ENCODE measurements at regions not wholly inside any gene's neighbourhood (a gene's known extent, or its start where the extent isn't known, plus 50 kb on each side); places are given as distances from the start of the nearest gene placed in this dataset.

GRCh38 chr4:123043793-123044425, 121.5 kb upstream of the NUDT6 start:
- no peak for DNase-seq (ENCODE audit: insufficient read length, low spot score)
- FAIRE-seq: no peak
- no peak for TF ChIP-seq CTCF (IDR thresholded peaks at IDR 0.05; ENCODE audit: insufficient read depth, missing control alignments)

GRCh38 chr4:123046096-123046495, 123.7 kb upstream of the NUDT6 start:
- DNase-seq (ENCODE audit: insufficient read length, low spot score): no peak
- no peak for TF ChIP-seq CTCF (IDR thresholded peaks at IDR 0.05; ENCODE audit: insufficient read depth, missing control alignments)
- no peak for FAIRE-seq

- FAIRE-seq (peak; percentile 6), DNase-seq (ENCODE audit: insufficient read length, low spot score) (no peak)
- no peak for TF ChIP-seq CTCF (IDR thresholded peaks at IDR 0.05; ENCODE audit: insufficient read depth, missing control alignments)
Observed at GRCh38 chr4:123050018-123050417, 127.6 kb upstream of the NUDT6 start.

- DNase-seq (ENCODE audit: insufficient read length, low spot score): no peak
- TF ChIP-seq CTCF (IDR thresholded peaks at IDR 0.05; ENCODE audit: insufficient read depth, missing control alignments): no peak
- no peak for FAIRE-seq
Observed at GRCh38 chr4:123052007-123052406, 129.6 kb upstream of the NUDT6 start.

GRCh38 chr4:123055943-123056342, 133.5 kb upstream of the NUDT6 start:
- no peak for DNase-seq (ENCODE audit: insufficient read length, low spot score)
- no peak for FAIRE-seq

GRCh38 chr4:123060039-123060770, 137.8 kb upstream of the NUDT6 start:
- DNase-seq (ENCODE audit: insufficient read length, low spot score): no peak
- no peak for TF ChIP-seq CTCF (IDR thresholded peaks at IDR 0.05; ENCODE audit: insufficient read depth, missing control alignments)
- FAIRE-seq: no peak

More at GRCh38 chr4:123055943-123056342, 133.5 kb upstream of the NUDT6 start:
- TF ChIP-seq CTCF (IDR thresholded peaks at IDR 0.05; ENCODE audit: insufficient read depth, missing control alignments): no peak

GRCh38 chr4:123064390-123064789, 142.0 kb upstream of the NUDT6 start:
- TF ChIP-seq CTCF (IDR thresholded peaks at IDR 0.05; ENCODE audit: insufficient read depth, missing control alignments): no peak
- FAIRE-seq (no peak), DNase-seq (ENCODE audit: insufficient read length, low spot score) (no peak)
